GM18519 (cell line): ENCODE measurements at regions not wholly inside any gene's neighbourhood (a gene's known extent, or its start where the extent isn't known, plus 50 kb on each side); places are given as distances from the start of the nearest gene placed in this dataset.
"Not testable (repeated sequence)": the region's sequence is repeated elsewhere in the genome, so short reads cannot be mapped to it uniquely, and the experiment has no call there.

Experiments used
- ATAC-seq: cut with Tn5 transposase; IDR thresholded peaks from one replicate; pipeline ENCODE4 v1.9.1; 2021; ENCODE audit warnings: mild to moderate bottlenecking, moderate library complexity; ENCODE audit not compliant: unreplicated experiment, low FRiP score

GRCh38 chr20:53734006-53734688 is 140.5 kb upstream of the ZNF217 start:
- no peak for ATAC-seq

DNA sequence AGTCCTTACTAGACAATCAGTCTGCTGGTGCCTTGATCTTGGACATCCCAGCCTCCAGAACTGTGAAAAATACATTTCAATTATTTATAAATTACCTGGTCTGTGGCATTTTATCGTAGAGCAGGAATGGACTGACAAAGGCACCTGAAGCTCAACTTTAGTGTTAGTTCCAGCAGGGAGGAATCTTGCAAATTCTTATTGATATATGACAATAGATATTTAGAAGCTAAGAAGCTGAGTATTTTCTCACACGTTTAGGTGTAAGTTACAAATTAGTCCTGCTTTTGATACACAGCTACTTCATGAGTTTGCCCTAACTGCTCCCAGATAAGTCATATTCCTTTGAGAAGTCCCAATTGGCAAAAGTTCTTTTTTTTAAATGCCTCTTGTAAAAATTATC is 138.0 kb upstream of the ZNF217 start:
- no peak for ATAC-seq

- ATAC-seq = no peak
These were observed 134.7 kb upstream of the ZNF217 start for GRCh38 chr20:53728359-53728758.

- ATAC-seq = not testable (repeated sequence)
These were observed 133.6 kb upstream of the ZNF217 start for GRCh38 chr20:53727239-53727638.

- no peak for ATAC-seq
These were observed 131.9 kb upstream of the ZNF217 start for GRCh38 chr20:53725575-53725970.

GRCh38 chr20:53723621-53724020 is 130.0 kb upstream of the ZNF217 start:
- no peak for ATAC-seq

DNA sequence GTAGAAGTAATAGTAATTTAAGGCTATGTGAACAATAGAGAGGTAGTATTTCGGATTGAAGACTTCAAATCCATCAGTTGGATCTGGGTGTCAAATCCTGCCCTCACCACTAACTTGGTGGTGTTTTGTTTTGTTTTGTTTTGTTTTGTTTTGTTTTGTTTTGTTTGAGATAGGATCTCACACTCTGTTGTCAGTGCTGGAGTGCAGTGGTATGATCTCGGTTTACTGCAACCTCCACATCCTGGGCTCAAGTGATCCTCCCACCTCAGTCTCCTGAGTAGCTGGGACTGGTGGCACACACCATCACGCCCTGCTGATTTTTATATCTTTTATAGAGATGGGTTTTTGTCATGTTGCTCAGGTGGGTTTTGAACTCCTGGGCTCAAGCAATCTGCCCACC is 129.4 kb upstream of the ZNF217 start:
- ATAC-seq = no peak

- no peak for ATAC-seq
These were observed 128.9 kb upstream of the ZNF217 start for GRCh38 chr20:53722515-53723036.

- peak; percentile 9 for ATAC-seq
These were observed 127.9 kb upstream of the ZNF217 start for GRCh38 chr20:53721445-53721963.

DNA sequence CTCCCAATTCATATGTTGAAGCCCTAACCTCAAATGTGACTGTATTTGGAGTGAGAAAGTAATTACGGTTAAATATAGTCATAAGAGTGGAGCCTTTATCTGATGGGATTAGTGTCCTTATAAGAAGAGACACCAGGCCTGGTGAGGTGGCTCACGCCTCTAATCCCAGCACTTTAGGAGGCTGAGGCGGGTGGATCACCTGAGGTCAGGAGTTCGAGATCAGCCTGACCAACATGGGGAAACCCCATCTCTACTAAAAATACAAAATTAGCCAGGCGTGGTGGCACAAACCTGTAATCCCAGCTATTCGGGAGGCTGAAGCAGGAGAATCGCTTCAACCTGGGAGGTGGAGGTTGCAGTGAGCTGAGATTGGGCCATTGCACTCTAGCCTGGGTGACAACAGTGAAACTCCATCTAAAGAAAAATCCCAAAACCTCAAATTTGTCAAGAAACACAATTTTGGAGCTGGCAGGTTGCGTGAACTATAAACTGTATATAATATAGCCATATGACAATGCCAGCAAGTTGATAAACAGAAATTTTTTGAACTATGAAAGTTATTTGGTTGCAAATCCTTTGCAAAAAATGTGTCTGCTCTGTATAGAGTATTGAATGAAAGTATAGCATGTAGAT is 125.6 kb upstream of the ZNF217 start:
- not testable (repeated sequence) for ATAC-seq

GRCh38 chr20:53718142-53719021 is 124.7 kb upstream of the ZNF217 start:
- ATAC-seq = no peak

DNA sequence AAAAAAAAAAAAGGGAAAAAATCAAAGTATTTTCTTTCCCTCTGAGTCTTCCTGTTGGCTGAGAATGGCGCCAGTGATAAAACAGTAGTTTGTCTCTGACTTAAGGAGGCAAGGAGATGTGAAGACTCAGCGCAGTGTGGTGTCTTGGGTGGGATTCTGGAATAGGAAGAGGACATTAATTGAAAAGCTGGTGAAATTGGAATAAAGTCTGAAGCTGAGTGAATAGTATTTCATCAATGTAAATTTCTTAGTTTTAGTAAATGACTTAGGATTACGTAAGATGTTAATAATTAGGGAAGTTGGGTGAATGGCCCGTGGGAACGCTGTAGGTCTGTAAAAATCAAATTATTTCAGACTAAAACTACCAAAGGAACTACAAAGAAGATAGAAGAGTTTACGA is 122.8 kb upstream of the ZNF217 start:
- no peak for ATAC-seq

DNA sequence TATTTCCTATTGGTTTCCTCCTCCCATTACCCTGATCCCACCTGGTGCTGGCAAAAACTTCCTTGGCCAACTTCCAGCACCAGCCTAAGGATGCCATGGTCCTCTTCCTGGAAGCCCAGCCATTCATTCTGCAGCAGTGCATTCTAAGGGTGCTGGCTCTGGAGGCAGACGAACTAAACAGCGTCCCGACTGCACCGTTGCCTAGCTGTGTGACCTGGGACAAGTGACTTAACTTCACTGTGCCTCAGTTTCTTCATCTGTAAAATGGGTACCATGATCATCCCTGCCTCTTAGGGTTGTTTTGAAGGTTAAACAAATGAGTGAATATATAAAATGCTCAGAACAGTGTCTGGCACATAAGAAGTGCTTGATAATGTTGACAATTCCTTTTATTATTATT is 120.9 kb upstream of the ZNF217 start:
- ATAC-seq = no peak

DNA sequence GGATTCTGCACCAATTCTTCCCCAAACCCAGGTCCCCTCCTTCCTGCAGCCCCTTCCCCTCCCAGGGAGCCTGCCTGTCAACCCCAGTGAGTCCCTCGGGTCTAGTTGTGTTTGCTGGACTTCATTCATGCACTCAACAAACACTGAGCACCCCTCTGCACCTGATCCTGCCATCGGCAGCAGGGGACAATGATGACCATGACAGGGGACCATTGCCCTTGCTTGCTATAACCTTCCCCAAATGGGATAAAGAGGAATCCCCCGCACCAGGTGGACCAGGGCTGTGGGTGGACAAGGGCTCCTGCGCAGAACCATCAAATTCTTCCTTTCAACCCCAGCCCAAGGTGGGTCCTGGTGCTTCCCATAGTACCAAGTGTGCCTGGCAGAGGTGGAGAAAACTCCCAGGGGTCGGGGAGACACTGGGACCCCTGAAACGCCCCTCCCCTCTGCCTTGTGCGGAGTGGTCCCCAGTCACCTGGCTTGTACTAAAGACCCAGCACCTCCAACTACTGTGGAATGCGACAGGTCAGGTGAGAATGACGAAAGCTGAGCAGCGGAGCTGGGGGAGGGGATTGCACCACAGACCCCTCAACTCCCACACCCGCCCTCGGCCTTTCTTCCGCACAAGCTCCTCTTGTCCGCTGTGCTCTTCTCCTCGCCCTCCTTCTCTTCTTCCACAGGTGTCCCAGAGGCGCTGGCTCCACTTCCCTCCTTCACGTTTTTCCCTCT is 119.9 kb upstream of the ZNF217 start:
- no peak for ATAC-seq

GRCh38 chr20:53712212-53712977 is 118.8 kb upstream of the ZNF217 start:
- no peak for ATAC-seq

DNA sequence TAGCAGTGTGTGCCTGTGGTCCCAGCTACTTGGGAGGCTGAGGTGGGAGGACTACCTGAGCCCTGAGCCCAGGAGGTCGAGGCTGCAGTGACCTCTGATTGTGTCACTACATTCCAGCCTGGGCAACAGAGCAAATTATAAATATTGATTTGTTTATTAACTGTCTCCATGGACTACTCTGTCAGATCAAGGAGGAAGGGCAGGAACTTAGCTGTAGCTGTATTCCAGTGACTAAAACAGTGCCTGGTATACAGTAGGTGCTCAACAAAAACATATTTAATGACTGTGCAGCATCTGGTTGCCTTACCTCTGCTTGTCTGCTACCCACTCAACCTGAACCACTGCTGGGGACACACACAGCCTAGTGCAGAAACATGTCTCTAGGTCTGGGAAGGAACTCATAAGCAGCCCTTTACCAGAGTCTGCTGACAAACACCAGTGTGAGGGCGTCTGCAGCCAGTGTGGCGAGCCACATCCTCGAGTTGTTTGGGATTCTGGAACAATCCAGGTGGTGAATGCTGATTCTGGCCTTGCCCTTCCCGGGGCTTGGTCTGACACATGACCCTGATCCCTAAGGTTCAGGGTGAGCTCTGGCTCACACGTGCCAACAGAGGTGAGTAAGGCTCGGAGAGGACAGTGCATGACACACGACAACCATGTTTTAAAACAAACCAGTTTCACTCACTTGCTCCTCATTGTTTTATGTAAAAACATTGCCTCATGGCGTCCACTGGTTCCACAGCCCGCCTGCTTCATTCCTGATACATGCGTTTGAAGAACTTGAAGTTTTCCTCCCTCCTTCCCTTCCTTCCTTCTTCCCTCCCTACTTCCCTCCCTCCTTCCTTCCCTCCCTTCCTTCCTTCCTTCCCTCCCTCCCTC is 117.9 kb upstream of the ZNF217 start:
- ATAC-seq = no peak

GRCh38 chr20:53708129-53708968 is 114.7 kb upstream of the ZNF217 start:
- peak; percentile 38 for ATAC-seq
